ENCODE measurements at regions not wholly inside any gene's neighbourhood (a gene's known extent, or its start where the extent isn't known, plus 50 kb on each side); places are given as distances from the start of the nearest gene placed in this dataset.
"Not testable (repeated sequence)": the region's sequence is repeated elsewhere in the genome, so short reads cannot be mapped to it uniquely, and the experiment has no call there.

- not testable (repeated sequence) for H3K4me2 ChIP-seq (ENCODE audit: low read length); H3F3A ChIP-seq (ENCODE audit: insufficient read depth, low read length, poor library complexity, severe bottlenecking); H3K79me2 ChIP-seq (replicated peaks; ENCODE audit: insufficient read depth, low read length); H3K27ac ChIP-seq (ENCODE audit: low read length); H3K9me2 ChIP-seq (ENCODE audit: insufficient read depth, low read length); H3K27me3 ChIP-seq (ENCODE audit: insufficient read depth, low read depth, low read length); H3K36me3 ChIP-seq (ENCODE audit: insufficient read depth, low read length); H2AFZ ChIP-seq (ENCODE audit: low read depth, low read length); H3K9me3 ChIP-seq (ENCODE audit: low read length); H3K4me3 ChIP-seq (ENCODE audit: low read length); H4K20me1 ChIP-seq (ENCODE audit: insufficient read depth); H3K9ac ChIP-seq (ENCODE audit: low read length)
- TF ChIP-seq CTCF (IDR thresholded peaks at IDR 0.05; ENCODE audit: poor library complexity, severe bottlenecking) (peak; percentile 25), SMC3 (conservative IDR thresholded peaks at IDR 0.05; ENCODE audit: poor library complexity) (peak; percentile 18)
These were observed 139.0 kb upstream of the CCZ1B start for GRCh38 chr7:6965051-6965450.

GRCh38 chr7:6970180-6970579 lies 144.1 kb upstream of the CCZ1B start:
- H3K27me3 ChIP-seq (ENCODE audit: insufficient read depth, low read depth, low read length); H3F3A ChIP-seq (ENCODE audit: insufficient read depth, low read length, poor library complexity, severe bottlenecking); H3K9me2 ChIP-seq (ENCODE audit: insufficient read depth, low read length); H3K79me2 ChIP-seq (replicated peaks; ENCODE audit: insufficient read depth, low read length); H3K4me3 ChIP-seq (ENCODE audit: low read length); H3K36me3 ChIP-seq (ENCODE audit: insufficient read depth, low read length); H3K9me3 ChIP-seq (ENCODE audit: low read length); H4K20me1 ChIP-seq (ENCODE audit: insufficient read depth); H2AFZ ChIP-seq (ENCODE audit: low read depth, low read length); H3K27ac ChIP-seq (ENCODE audit: low read length); H3K9ac ChIP-seq (ENCODE audit: low read length); H3K4me2 ChIP-seq (ENCODE audit: low read length): not testable (repeated sequence)

- not testable (repeated sequence) for H3K4me2 ChIP-seq (ENCODE audit: low read length); H3K36me3 ChIP-seq (ENCODE audit: insufficient read depth, low read length); H3K9me3 ChIP-seq (ENCODE audit: low read length); H3F3A ChIP-seq (ENCODE audit: insufficient read depth, low read length, poor library complexity, severe bottlenecking); H2AFZ ChIP-seq (ENCODE audit: low read depth, low read length); H3K27ac ChIP-seq (ENCODE audit: low read length); H3K9ac ChIP-seq (ENCODE audit: low read length); H3K4me3 ChIP-seq (ENCODE audit: low read length); H3K79me2 ChIP-seq (replicated peaks; ENCODE audit: insufficient read depth, low read length); H4K20me1 ChIP-seq (ENCODE audit: insufficient read depth); H3K9me2 ChIP-seq (ENCODE audit: insufficient read depth, low read length); H3K27me3 ChIP-seq (ENCODE audit: insufficient read depth, low read depth, low read length)
These were observed 148.8 kb upstream of the CCZ1B start for GRCh38 chr7:6974876-6975275.

GRCh38 chr7:6975346-6975745 lies 149.3 kb upstream of the CCZ1B start:
- not testable (repeated sequence) for H3K27me3 ChIP-seq (ENCODE audit: insufficient read depth, low read depth, low read length); H3K36me3 ChIP-seq (ENCODE audit: insufficient read depth, low read length); H3K9me3 ChIP-seq (ENCODE audit: low read length); H4K20me1 ChIP-seq (ENCODE audit: insufficient read depth); H3F3A ChIP-seq (ENCODE audit: insufficient read depth, low read length, poor library complexity, severe bottlenecking); H3K4me3 ChIP-seq (ENCODE audit: low read length); H3K27ac ChIP-seq (ENCODE audit: low read length); H3K4me2 ChIP-seq (ENCODE audit: low read length); H3K9ac ChIP-seq (ENCODE audit: low read length); H3K79me2 ChIP-seq (replicated peaks; ENCODE audit: insufficient read depth, low read length); H3K9me2 ChIP-seq (ENCODE audit: insufficient read depth, low read length); H2AFZ ChIP-seq (ENCODE audit: low read depth, low read length)

GRCh38 chr7:6977368-6977767 lies 151.3 kb upstream of the CCZ1B start:
- not testable (repeated sequence) for H3K4me3 ChIP-seq (ENCODE audit: low read length); H3K27me3 ChIP-seq (ENCODE audit: insufficient read depth, low read depth, low read length); H3K9ac ChIP-seq (ENCODE audit: low read length); H3K9me2 ChIP-seq (ENCODE audit: insufficient read depth, low read length); H3K9me3 ChIP-seq (ENCODE audit: low read length); H3K4me2 ChIP-seq (ENCODE audit: low read length); H3K79me2 ChIP-seq (replicated peaks; ENCODE audit: insufficient read depth, low read length); H3F3A ChIP-seq (ENCODE audit: insufficient read depth, low read length, poor library complexity, severe bottlenecking); H2AFZ ChIP-seq (ENCODE audit: low read depth, low read length); H4K20me1 ChIP-seq (ENCODE audit: insufficient read depth); H3K36me3 ChIP-seq (ENCODE audit: insufficient read depth, low read length); H3K27ac ChIP-seq (ENCODE audit: low read length)

- not testable (repeated sequence) for H3K4me3 ChIP-seq (ENCODE audit: low read length); H3K9me3 ChIP-seq (ENCODE audit: low read length); H3K9me2 ChIP-seq (ENCODE audit: insufficient read depth, low read length); H3F3A ChIP-seq (ENCODE audit: insufficient read depth, low read length, poor library complexity, severe bottlenecking); H3K36me3 ChIP-seq (ENCODE audit: insufficient read depth, low read length); H2AFZ ChIP-seq (ENCODE audit: low read depth, low read length); H4K20me1 ChIP-seq (ENCODE audit: insufficient read depth); H3K9ac ChIP-seq (ENCODE audit: low read length); H3K27me3 ChIP-seq (ENCODE audit: insufficient read depth, low read depth, low read length); H3K79me2 ChIP-seq (replicated peaks; ENCODE audit: insufficient read depth, low read length); H3K4me2 ChIP-seq (ENCODE audit: low read length); H3K27ac ChIP-seq (ENCODE audit: low read length)
These were observed 152.3 kb upstream of the CCZ1B start for GRCh38 chr7:6978326-6978725.

GRCh38 chr7:6979456-6979855 lies 153.4 kb upstream of the CCZ1B start:
- not testable (repeated sequence) for H3F3A ChIP-seq (ENCODE audit: insufficient read depth, low read length, poor library complexity, severe bottlenecking)

More at GRCh38 chr7:6979456-6979855, 153.4 kb upstream of the CCZ1B start:
- H3K9me2 ChIP-seq (ENCODE audit: insufficient read depth, low read length); H3K27ac ChIP-seq (ENCODE audit: low read length); H3K27me3 ChIP-seq (ENCODE audit: insufficient read depth, low read depth, low read length); H3K4me2 ChIP-seq (ENCODE audit: low read length); H2AFZ ChIP-seq (ENCODE audit: low read depth, low read length); H4K20me1 ChIP-seq (ENCODE audit: insufficient read depth); H3K9me3 ChIP-seq (ENCODE audit: low read length); H3K79me2 ChIP-seq (replicated peaks; ENCODE audit: insufficient read depth, low read length); H3K36me3 ChIP-seq (ENCODE audit: insufficient read depth, low read length); H3K4me3 ChIP-seq (ENCODE audit: low read length); H3K9ac ChIP-seq (ENCODE audit: low read length): not testable (repeated sequence)
